Stimulated activated CD4-positive, alpha-beta T cell treated with anti-CD3 and anti-CD28 coated beads, TNF-alpha, amount 100 ng/mL, for 24 hours (primary cell): ENCODE measurements at regions not wholly inside any gene's neighbourhood (a gene's known extent, or its start where the extent isn't known, plus 50 kb on each side); places are given as distances from the start of the nearest gene placed in this dataset.
"Not testable (repeated sequence)": the region's sequence is repeated elsewhere in the genome, so short reads cannot be mapped to it uniquely, and the experiment has no call there.

Experiments
- DNase-seq, 3 experiments: peaks; one replicate each; pipeline ENCODE4 v3.0.0-alpha.2; 2020; ENCODE audit warnings: low read depth in 3 of 3

DNA sequence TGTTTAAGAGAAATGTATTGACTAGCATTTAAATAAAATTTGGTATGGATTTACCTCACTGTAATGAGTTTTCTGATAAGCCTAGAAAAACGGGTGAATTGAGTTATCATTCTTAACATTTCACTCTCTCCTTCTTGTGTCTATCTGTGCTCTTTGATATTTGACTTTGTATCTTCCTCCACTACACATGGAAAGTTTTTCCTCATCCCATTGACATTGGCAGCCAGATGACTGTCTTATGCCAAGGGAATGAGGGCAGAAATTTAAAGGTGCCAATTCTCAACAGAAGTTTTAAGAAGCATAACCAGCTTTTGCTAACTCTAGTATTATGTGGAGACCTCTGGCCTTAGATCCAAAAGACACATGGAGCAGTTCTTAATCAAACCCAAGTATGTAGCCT is 376.6 kb downstream of the DSEL start:
- no peak for DNase-seq

DNA sequence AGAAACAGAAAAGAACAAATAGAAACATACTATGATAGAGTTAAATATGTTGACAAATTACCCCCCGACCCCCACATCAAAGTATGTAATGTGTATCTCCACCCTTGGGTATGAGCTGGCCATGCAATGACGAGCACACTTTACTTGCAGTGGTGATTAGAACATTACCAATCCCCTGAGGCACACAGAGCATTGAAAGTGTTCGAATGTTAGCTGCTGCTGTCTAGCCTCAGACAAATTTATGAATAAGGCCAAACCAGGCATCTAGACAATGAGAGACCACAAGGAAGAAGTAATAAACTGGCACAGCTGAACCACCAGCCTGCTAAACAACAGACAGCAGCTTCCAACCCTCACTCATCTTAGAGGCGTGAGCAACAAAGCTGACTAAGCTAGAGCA is 380.5 kb downstream of the DSEL start:
- DNase-seq, result no peak

DNA sequence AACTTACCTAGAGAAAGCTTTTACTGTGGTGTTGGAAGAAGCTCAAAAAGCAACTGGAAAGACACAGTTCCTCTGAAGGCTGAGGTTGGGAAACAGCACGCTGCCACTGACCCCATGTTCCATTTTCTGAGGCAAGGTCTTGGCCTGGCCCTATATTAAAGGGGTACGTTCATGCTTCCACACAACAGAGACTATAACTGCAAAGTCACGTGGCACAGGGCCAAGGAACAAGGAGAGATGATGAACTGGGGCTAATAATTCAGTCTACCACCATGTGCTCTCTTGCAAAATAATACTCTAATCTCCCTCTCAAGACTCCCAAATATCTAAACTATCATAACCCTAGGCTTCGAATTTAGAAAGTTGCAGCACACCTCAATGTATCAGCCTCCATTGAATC is 381.6 kb downstream of the DSEL start:
- DNase-seq, result no peak

DNA sequence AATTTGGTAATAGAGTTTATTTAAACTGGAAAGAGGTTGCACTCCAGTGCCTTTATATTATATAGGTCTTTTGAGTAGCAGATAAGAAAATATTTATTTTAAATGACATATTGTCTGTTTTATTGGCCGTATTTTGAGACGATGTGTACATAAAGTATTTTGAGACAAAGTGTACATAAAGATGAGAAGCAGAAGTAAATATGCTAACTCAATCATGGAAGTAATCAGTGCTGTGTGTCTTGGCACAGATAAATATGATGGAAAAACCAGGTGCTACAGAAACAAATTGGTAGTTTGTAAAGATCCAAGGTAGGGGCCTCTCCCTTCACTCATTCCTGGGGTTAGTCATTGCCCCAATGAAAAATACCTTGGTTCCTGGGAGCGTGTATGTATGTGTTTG is 382.9 kb downstream of the DSEL start:
- DNase-seq, result no peak

DNA sequence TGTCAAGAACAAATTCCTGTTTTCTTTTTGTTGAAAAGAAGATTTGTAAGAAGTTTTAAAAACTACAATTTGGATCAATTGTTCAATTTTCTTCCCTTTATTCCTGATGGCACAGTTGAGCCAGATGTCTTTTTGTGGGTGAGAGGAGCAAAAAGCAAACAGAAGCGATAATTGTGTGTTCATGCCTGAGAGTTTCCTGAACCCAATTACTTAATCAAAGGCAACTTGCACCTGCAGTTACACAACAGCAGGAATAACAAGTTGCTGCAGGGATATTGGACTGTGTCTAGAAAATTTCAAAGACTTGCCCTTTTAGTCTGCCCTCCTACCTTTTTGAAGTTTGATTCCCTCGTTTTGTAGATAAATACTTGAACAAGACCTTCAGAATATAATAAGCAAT is 383.6 kb downstream of the DSEL start:
- DNase-seq, result no peak

DNA sequence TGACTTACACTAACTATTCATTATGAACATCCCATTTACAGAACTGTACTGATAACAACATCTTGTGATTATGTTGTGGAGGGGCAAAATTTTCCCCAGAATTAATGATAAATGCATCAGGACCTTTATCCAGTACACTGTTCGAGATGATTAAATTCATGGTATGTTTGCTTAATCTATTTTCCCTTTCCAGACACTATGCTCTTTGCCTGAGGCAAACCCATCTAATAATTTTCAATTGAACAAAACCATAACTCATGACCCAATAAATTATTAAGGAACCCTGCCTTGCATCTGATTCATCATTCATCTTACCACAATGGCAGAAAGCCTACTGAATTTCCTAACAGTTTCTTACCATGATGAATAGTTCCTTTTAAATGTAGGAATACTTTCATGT is 385.0 kb downstream of the DSEL start:
- no peak for DNase-seq

DNA sequence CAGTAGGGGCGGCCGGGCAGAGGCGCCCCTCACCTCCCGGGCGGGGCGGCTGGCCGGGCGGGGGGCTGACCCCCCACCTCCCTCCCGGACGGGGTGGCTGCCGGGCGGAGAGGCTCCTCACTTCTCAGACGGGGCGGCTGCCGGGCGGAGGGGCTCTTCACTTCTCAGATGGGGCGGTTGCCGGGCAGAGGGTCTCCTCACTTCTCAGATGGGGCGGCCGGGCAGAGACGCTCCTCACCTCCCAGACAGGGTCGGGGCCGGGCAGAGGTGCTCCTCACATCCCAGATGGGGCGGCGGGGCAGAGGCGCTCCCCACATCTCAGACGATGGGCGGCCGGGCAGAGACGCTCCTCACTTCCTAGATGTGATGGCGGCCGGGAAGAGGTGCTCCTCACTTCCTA is 389.8 kb downstream of the DSEL start:
- not testable (repeated sequence) for DNase-seq

DNA sequence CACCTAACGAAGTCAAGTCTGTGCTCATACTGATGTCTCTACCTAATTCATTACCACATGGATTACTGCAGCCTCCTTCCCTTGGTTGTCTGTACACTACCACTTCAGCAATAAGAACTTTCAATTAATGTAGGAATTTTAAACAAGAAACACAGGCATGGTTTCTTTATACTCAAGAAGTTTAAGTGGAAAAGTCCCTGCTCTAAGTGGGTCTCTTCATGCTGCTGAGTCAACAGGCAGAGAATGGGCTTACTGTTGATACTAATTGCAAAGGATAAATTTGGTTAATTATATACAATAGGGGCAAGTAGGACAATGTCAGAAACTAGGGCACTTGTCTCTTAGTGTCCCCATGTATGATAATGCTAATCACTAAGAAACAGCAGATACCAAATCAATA is 392.6 kb downstream of the DSEL start:
- no peak for DNase-seq

DNA sequence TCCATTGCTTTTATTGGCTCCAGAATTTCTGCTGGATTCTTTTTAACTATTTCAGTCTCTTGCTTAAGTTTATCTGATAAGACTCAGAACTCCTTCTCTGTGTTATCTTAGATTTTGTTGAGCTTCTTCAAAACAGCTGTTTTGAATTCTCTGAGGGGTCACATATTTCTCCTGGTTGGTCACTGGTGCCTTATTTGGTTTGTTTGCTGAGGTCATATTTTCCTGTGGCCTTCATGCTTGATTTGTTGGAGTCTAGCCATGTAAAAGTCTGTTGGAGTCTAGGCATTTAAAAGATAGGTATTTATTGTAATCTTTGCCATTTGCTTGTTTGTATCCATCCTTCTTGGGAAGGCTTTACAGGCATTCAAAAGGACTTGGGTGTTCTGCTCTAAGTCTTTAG is 398.7 kb downstream of the DSEL start:
- DNase-seq, result no peak

DNA sequence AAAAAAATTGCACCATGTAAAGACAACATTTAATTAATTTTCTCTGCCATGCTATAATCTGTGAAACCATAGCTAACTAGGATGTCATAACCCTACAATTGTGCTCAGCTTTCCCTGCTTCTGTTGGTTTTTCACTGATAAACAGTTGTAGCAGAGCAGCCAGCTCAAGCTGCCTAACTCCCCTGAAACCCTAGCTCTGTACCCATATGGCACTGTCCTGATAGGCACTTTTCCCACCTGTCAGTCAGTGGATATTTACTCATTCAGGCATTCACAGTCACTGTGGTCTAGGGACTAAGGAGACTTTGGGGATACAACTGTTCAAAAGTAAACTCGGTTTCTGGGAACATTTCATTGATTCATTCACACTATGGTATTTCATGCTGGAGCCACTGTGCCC is 407.0 kb downstream of the DSEL start:
- DNase-seq, result no peak

DNA sequence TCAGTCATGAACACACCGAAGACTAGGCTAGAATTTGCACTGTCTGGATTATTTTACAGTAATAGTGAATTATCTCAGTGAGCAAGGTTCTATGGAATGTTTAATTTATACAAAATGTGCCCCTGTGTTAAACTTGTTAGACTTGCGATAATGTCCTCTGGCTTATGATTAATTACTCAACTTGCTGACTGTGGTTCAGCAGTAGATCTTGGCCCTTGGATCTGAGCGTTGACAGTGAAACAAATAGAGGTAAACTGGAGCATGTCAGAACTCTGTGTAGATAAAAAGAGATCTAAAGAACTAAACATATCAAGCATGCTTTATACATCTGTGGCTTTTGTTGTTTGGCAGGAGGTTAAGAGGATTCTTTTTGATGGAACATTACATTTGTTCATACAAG is 407.6 kb downstream of the DSEL start:
- DNase-seq, result no peak

DNA sequence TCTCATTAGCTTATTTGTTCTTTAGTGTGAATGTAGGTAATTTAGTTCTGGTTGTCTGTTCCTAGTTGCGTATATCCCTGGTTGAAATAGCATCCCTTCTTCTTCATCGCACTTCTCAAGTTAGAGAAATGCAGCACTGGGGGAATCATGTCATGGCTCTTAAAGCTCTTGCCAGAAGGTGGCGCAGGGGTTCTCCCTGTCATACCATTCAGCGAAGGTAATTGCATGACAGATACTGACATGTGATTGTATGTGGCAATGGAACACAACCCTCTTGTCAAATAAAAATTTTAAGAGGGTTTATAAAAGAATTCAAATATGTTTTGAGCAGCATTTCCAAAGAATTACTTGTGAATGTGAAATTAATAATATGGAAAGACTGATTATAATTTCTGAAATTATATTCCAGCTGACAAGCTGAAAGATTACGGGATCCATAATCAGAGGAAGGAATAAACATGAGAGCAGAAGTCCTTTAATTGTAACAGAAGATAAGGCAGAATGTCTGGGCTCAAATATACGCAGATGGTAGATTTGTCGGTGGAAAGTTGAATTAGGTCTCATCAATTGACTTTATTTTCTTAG is 411.7 kb downstream of the DSEL start:
- peak in 1 of 3 experiments; percentile 18 for DNase-seq

DNA sequence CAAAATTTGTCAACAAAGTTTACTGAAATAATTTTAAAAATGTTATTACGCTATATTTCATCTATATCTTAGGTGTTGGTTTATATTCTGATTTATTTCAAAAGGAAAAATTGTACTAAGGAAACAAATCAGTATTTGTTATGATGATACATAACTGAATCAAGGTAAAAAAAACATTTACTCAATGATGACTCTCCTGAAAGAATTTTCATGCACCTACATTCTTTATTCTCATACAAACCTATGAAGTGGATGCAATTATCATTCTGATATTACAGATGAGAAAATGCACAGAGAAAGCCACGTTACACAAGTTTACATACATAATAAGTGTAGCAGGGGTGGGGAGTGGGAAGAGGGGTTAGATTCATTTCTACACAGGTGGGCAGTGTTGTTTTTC is 422.4 kb downstream of the DSEL start:
- no peak for DNase-seq

DNA sequence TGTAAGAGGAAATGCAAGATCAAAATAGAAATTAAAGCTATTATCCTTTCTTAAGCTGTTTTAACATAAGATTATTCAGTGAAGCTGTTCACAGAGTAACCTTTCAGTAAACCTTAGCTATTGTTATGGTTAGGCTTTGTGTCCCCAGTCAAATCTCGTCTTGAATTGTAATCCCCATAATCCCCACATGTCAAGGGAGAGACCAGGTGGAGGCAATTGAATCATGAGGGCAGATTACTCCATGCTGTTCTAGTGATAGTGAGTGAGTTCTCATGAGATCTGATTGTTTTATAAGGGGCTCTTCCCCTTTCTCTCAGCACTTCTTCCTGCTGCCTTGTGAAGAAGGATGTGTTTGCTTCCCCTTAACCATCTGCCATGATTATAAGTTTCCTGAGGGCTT is 424.4 kb downstream of the DSEL start:
- DNase-seq, result no peak

DNA sequence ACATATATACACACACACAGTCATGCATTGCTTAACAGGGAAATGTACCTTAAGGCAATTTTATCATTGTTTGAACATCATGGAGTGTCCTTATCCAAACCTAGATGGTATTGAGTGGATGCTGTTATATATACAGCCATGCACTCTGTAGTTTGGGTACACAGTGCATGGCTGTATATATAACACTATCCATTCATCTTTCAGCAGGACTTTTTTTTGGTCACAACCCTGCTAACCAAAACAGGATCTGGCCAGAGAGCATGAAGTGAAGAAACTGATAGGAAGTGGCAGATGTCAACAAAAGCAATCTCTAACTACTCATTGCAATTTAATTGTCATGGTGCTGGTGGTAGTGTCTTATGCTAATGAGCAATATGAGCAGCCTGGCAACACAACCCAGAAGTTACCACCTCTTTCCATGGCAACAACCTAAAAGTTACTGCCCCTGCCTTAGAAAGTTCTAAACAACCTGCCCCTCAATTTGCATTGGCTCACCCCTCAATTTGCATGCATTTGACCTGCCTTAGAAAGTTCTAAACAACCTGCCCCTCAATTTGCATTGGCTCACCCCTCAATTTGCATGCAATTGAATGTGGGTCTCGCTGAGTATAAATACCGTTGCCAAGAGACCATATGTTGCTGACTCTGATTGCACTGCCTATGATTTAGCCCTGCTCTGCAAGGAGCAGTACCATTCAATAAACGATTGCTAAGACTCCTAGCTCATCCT is 434.9 kb downstream of the DSEL start:
- no peak for DNase-seq

DNA sequence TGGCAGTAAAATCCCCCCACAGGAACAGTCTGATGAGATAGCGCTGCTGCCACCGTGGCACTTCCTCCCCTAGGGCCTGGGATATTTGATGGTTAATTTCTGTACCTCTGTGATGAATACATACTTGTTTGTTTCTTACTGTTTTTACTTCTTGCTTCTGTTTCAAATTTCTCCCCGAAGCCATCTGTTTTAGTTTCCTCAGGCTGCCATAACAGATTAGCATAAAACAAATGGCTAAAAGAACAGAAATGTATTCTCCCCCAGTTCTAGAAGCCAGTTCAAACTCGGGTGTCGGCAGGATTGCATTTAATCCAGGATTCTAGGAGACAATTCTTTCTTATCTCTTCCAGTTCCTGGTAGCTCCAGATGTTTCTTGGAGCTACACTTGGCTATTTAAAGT is 435.9 kb downstream of the DSEL start:
- DNase-seq, result no peak

DNA sequence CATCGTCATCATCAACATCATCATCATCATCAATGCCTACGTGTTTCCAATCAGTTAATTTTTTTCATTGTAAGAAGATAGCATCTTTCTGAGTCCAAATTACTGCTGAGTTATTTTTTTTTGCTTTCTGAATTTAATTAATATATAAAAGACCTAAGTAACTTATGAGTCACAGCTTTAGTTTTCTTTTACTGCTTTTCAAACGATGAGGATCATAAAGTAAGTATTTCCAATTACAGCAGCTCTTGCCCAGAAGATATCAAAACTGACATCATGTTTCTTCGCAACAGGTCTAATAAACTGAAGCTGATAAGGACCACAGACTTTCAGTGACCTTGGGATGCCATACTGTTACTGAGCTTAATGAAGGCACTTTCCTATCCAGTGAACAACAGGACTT is 442.2 kb downstream of the DSEL start:
- DNase-seq, result no peak

DNA sequence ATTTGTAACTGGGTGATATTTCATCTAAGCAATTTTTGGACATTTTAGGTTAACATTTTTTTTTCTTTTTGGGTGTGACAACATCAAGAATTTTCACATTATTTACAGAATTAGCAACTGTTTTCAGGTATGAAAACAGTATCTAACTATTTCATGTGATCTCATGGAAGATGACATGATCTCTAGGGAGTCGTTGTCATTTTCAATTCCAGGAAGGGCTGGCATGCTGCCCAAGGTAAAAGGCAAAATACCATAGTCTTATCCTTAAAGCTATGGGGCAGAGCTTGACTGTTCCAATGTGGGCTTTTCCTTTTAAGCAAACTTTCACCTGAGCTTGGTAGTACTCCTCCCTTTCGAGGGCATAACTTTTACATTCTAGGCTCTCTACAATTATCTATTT is 443.7 kb downstream of the DSEL start:
- DNase-seq, result no peak

DNA sequence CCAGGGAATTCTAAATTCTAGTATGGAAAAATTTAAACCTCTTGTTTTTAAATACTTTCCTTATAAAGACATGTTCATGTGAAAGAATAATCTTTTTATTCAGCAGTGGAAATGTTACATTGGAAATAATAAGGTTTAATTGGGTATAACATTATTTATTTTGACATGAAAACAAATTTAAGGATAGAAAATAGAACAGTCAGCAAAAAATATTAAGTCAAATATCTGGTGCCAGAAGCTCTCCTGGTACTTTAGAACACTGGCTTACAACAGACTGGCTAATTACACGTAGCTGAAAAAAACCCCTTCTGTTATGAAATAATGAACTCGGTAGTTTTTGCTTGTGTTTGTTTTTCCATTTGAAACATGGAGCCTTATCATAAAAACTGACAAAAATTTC is 447.9 kb downstream of the DSEL start:
- no peak for DNase-seq

DNA sequence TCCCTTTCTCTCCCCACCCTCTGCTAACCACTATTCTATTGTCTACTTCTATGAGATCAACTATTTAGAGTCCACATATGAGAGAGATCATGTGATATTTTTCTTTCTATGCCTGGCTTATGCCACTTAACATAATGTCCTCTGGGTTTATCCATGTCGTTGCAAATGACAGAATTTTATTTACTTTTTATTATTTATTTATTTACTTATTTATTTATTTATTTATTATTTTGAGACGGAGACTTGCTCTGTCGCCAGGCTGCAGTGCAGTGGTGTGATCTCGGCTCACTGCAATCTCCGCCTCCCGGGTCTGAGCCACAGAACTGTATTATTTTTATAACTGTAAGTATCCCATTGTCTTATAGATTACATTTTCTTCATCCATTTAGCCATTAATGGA is 443.4 kb upstream of the CDH19 start:
- DNase-seq, result no peak

DNA sequence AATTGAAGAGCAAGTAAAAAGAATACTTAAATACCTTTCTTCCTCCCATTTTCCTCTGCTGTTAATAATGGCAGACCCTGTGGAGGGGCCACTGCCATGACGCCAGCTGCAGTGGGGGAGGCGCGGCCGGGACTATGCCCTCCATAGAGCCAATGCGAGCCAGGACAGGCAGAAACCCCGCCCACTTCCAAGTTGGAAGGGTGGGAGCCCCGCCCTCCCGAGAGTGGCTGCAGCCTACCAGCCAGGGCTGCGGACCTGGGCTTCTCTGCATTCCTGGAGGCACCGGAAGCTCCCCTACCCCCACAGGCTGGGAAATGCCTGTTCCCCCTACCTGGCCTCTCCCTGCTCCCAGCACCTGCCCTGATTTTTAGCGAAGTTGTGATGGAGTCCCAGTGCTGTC is 439.4 kb upstream of the CDH19 start:
- no peak for DNase-seq

DNA sequence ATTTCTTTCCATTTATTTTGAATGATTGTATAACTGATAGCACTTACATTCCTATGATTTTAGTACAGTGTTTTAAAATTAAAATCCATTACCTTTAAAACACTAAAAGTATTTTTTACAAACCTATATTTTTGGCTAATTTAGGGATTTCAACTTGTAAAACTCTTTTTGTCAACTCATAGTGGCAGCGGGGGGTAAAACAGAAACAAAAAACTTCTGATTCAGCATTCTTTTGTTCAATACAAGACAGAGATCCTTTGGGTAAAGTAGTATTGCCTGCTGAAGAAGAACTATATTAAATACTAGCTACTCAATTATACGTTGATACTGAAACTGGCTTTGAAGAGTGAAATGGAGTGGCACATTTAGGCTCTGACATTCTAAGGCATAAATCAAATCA is 437.4 kb upstream of the CDH19 start:
- DNase-seq, result no peak

DNA sequence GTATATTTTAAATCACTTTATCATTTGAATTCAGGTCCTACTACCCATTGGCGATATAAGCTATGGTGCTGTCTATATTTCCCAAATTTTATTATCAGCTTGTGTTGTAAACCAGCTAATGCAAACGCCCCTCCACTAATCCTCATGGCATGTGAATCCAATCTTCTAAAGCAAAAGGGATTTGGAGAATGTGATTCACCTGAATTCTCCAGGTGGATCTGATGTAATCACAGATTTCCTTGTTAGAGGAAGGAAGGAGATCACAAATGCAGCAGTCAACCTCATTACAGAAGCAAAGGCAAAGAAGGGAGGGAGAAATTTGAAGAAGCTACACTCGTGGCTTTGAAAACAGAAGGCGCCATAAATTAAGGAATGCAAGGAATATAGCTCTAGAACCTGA is 431.1 kb upstream of the CDH19 start:
- DNase-seq, result no peak

DNA sequence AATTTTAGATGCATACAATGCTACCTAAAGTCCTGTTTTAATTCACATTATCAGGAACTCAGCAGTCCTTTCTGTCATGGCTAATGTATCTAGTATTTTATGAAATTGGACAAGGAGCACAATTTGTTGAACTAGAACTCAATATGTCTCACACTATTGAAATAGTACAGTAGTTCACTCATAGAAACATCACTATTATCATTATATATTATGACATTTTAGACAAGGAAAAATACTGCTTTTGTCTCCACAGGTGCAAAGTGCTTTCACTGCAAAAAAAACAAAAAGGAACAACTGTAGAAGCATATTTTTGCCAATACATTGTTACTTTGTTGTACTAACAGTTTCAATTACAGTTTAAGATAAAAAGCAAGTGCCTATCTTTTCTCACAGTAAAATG is 419.2 kb upstream of the CDH19 start:
- DNase-seq, result no peak
